ENCODE measurements at regions not wholly inside any gene's neighbourhood (a gene's known extent, or its start where the extent isn't known, plus 50 kb on each side); places are given as distances from the start of the nearest gene placed in this dataset.

DNA sequence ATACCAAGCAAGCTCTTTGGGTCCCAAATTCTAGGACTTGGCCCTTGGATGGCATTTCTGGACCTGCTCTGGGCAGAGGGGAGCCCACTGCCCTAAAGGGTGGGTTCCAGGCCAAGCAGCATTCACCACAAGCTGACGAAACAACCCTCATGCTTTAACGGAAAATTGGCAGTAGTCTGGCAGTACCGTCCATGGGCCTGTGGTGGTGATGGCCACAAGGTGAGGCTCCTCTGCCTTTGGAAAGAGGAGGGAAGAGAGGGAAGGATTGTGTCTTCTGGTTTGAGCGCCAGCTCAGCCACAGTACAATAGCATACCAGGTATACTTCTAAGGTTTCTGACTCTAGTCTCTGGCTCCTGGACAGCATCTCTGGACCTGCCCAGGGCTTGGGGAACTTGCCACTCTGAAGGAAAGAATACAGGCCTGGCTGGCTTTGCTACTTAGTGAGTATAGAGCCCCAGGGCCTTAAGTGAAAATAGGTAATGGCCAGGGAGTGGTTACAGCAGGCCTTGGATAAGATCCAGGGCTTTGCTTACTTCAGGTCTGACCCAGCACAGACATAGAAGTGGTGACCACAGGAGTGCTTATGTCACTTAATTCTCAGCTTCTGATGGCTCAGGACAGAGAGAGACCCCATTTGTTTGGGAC is 595.5 kb downstream of the LMO7 start:
- TF ChIP-seq, protein P1, sequence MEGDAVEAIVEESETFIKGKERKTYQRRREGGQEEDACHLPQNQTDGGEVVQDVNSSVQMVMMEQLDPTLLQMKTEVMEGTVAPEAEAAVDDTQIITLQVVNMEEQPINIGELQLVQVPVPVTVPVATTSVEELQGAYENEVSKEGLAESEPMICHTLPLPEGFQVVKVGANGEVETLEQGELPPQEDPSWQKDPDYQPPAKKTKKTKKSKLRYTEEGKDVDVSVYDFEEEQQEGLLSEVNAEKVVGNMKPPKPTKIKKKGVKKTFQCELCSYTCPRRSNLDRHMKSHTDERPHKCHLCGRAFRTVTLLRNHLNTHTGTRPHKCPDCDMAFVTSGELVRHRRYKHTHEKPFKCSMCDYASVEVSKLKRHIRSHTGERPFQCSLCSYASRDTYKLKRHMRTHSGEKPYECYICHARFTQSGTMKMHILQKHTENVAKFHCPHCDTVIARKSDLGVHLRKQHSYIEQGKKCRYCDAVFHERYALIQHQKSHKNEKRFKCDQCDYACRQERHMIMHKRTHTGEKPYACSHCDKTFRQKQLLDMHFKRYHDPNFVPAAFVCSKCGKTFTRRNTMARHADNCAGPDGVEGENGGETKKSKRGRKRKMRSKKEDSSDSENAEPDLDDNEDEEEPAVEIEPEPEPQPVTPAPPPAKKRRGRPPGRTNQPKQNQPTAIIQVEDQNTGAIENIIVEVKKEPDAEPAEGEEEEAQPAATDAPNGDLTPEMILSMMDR (conservative IDR thresholded peaks at IDR 0.05 in 1 of 2, IDR thresholded peaks at IDR 0.05 in 1 of 2; ENCODE audit: low read depth in 1 of 2, low read length in 2 of 2): no peak
- TF ChIP-seq EZH2 (IDR thresholded peaks at IDR 0.05; ENCODE audit: low read length, missing control alignments): no peak

Measured in fibroblast of lung (primary cell).